GM21515 (cell line): ENCODE measurements at regions not wholly inside any gene's neighbourhood (a gene's known extent, or its start where the extent isn't known, plus 50 kb on each side); places are given as distances from the start of the nearest gene placed in this dataset.

Experiments used
- ATAC-seq: cut with Tn5 transposase; IDR thresholded peaks from one replicate; pipeline ENCODE4 v1.9.1; 2021; ENCODE audit not compliant: unreplicated experiment

DNA sequence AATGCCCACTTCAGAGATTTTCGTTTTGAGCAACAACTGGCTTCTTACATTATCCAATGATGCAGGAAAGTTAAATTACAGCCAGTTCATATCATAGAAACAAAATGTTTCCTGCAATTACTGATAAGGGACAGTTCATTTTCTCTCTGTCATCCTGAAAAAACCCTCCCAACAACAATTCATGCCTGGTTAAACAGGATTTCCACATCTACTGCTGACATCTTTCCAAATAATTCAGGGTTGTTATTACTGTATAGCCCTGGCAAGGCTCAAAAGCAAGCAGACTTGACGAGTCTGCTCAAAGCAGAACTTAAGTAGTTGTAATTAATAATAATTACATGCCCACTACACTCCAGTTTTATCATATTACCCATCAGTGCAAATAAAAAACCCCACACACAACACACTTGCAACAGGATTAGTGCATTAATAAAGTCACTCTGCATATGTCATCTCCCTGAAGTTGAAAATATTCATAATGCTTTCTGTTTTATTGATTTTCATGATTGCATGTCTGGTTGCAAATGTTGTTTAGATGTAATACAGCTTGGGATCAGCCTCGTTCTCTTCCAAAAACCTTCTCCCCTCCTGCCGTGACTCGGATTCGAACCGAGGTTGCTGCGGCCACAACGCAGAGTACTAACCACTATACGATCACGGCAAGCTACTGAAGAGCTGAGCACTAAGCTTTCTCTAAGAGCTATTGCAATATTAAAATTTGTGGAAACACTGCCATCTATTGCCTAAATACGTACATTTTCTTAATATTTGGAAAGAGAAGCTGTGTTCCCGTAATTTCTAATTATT, 119.6 kb upstream of the NFIB start:
- ATAC-seq: no peak

- ATAC-seq: no peak
These were observed 118.9 kb upstream of the NFIB start for GRCh38 chr9:14432666-14433350.

DNA sequence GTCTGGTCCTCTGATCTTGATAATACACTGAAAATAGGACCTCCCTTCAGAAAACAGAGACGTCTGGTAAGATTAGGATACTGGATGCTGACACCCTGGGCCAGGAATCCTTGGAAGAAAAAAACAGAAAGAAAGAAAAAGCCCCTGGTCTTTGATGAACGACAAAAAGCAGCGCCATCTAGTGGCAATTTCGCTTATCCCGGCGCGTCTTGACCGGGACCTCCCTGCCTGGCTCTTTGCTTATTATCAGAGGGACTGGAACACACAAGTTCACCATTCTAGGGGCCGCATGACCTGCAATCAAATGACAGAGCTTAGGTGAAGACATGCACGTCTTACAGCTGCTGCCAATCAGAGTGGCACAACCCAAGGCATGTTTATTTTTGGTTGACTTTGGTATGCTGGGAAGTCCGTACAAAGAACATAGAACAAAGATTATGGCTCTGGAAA, 114.9 kb upstream of the NFIB start:
- peak; percentile 69 for ATAC-seq

DNA sequence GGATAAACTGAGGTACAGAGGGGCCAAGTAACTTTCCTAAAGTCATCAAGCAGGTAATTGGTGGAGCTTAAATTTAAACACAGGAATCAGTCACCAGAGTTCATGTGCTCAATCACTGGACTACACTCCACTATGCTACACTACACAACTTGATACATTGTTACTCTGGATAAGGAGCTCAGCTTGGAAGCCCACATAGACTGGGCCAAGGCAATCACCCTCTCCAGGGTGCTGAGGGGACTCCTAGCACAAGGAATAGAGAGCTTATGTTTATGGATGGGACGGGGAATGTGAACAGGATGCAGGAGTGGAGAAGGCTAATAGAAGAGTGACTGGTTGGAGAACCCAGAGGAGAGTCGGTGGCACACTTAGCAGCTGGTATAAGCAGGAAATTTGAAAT, 113.5 kb upstream of the NFIB start:
- ATAC-seq: no peak

DNA sequence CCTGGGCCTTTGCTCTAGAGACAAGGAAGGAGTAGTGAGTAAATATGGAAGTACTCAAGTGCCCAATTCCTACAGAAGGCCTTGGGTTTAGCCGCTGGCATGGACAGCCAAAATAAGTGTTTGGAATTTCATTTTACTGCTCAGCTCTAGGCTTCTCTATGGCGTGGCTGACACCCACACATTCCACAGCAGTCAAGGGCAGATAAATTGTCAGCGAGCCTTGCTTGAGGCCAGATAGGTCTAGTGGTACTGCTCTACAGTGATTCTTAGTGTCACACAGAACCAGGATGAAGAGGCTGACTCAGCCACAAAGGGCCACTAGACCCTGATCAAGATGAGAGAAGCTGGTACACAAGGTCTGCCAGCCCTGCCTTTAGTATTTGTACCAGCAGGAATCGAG, 111.0 kb upstream of the NFIB start:
- ATAC-seq: no peak

DNA sequence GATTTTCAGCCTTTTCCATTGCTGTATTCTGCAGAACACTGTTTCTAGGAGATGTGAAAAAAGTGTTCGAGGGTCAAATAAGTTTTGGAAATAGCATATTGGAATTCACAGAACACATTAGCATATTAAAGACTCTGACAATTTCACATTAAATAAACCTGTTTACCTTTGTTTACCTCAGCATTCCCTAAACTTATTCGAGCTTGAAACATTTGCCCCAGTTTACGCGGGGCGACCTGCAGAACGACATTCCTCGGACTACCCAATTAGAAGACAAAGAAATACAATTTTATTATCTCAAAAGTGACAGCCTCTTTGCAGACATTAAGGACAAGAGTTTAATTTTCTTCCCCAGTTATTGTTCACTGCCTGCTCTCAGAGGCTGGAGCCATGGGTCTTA, 110.3 kb upstream of the NFIB start:
- ATAC-seq: no peak

DNA sequence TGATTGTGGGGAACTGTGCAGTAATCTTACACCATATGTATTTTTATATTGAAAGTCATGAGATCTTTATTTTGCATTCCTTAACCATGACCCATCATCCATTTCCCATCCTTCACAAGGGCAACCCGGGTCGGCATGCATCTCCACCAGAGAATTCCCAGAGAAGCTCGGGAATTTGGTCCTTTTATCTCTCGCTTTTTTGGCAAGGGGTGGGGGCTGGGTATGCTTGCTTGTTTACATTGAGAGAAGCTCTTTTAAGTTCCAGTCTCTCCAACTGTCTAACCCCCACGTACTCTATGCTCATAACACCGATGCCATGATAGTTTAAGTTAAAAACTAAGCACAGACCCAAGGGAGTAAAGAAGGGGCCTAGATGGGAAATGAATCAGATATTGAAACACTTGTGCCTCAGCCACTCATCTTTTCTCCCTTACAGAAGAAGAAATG, 109.9 kb upstream of the NFIB start:
- no peak for ATAC-seq

- ATAC-seq: no peak
These were observed 107.3 kb upstream of the NFIB start for GRCh38 chr9:14421291-14421690.

- no peak for ATAC-seq
These were observed 105.3 kb upstream of the NFIB start for GRCh38 chr9:14418941-14419937.

- no peak for ATAC-seq
These were observed 104.5 kb upstream of the NFIB start for GRCh38 chr9:14418301-14418940.

- ATAC-seq: no peak
These were observed 103.3 kb upstream of the NFIB start for GRCh38 chr9:14417237-14417636.

GRCh38 chr9:14415947-14416346, 102.0 kb upstream of the NFIB start:
- ATAC-seq: no peak

- ATAC-seq: no peak
These were observed 99.9 kb upstream of the NFIB start for GRCh38 chr9:14413812-14414211.

- ATAC-seq: no peak
These were observed 98.8 kb upstream of the NFIB start for GRCh38 chr9:14412775-14413174.

DNA sequence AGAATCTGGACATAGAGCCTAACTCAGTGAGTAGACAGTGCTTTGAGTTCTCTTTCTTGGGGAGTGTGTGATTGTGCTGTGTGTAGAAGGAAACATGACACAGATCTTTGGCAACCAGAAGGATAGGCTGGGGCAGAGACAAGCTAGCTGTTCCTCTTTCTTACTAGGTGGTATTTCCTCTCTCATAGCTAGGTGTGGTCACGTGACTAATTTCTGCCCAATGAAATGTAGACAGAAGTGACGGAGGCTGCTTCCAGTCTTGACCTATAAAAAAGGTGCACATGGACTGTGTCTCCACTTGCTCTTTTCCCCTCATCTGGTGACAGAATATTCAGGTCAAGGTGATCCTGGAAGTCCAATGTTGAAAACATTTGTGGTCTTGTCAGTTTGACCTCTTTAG, 92.5 kb upstream of the NFIB start:
- no peak for ATAC-seq

- no peak for ATAC-seq
These were observed 91.3 kb upstream of the NFIB start for GRCh38 chr9:14405176-14405706.

DNA sequence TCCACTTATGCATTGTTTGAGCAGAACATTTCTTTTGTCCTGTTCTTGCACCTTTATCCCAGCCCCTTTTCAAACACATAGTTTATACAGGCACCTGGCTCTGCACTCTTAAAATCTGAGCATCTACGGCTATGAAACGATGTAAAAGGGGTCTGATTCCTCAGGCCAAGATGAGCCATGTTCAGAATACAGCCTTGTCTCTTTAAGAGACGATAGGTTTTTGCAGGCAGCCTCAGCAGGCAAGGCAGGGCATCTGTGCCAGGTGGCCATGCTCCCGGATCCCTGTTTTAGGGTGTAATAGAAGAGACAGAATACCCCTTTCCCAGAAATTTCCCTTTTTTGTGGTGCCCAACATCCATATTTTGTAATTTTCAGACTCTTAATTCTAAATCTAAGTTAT, 89.1 kb upstream of the NFIB start:
- ATAC-seq: no peak

- no peak for ATAC-seq
These were observed 88.6 kb upstream of the NFIB start for GRCh38 chr9:14402583-14402982.

DNA sequence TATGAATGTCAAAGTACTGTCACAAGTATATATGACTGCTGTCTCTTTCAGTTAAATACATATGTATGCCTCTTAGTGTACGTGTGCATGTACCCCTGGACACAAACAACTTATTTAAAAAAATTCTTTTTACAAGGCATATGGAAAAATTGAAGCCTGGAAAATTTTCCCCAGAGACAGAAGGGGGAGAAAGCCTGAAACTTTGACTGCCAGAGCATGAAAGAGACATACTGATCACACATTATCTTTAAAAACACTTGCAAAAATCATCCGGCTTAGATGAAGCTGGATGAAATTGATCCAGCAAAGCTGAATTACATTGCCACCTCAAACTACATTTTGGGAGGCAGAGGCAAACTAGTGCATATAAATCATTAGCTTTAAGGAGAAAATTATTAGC, 88.0 kb upstream of the NFIB start:
- no peak for ATAC-seq

- no peak for ATAC-seq
These were observed 86.7 kb upstream of the NFIB start for GRCh38 chr9:14400658-14400995.
